Uterus (tissue), 3 donors: ENCODE measurements at regions not wholly inside any gene's neighbourhood (a gene's known extent, or its start where the extent isn't known, plus 50 kb on each side); places are given as distances from the start of the nearest gene placed in this dataset.

Source experiments
- DNase-seq, 2 donors: peaks; one replicate each; pipeline ENCODE4 v3.0.0-alpha.2; 2019 to 2020
- H3K27ac ChIP-seq, 2 donors: fragments of 200-600 bp; sonication (generic); 1 replicate in 1 of 2; 2 replicates in 1 of 2; pipeline ENCODE4 v1.5.1; 2016 to 2018
- H3K27me3 ChIP-seq, 2 donors: fragments of 200-600 bp; sonication (generic); one replicate each; pipeline ENCODE4 v1.5.1; 2018 to 2019; ENCODE audit warnings: control low read depth in 1 of 2
- H3K36me3 ChIP-seq, 2 donors: fragments of 200-600 bp; sonication (generic); one replicate each; pipeline ENCODE4 v1.5.1; 2019; ENCODE audit warnings: control low read depth in 1 of 2
- H3K4me1 ChIP-seq, 2 donors: fragments of 200-600 bp; sonication (generic); one replicate each; pipeline ENCODE4 v1.5.1; 2018 to 2019; ENCODE audit warnings: control low read depth in 1 of 2
- H3K4me3 ChIP-seq, 2 donors: fragments of 200-600 bp; sonication (generic); 1 replicate in 1 of 2; 2 replicates in 1 of 2; pipeline ENCODE4 v1.5.1; 2018 to 2019; ENCODE audit warnings: mild to moderate bottlenecking in 1 of 2
- H3K9me3 ChIP-seq, 2 donors: fragments of 200-600 bp; sonication (generic); one replicate each; pipeline ENCODE4 v1.5.1; 2019; ENCODE audit warnings: control low read depth in 1 of 2
- POLR2A ChIP-seq, 2 donors: fragments of 450-650 bp; IDR thresholded peaks; one replicate each; pipeline ENCODE4 v1.6.1; 2016; ENCODE audit warnings: antibody characterized with exemption in 2 of 2, mild to moderate bottlenecking in 1 of 2, moderate library complexity in 1 of 2
- intact Hi-C: fragments of 100-400 bp; cut with DNase I; formaldehyde crosslinking; loops from one replicate; pipeline ENCODE4 v1.15.1; 2023; ENCODE audit warnings: low total_unique reads
- TF ChIP-seq, protein P1 (sequence below), 4 experiments: fragments of 200-600 bp in 2 of 4; fragments of 450-650 bp in 2 of 4; sonication (generic) in 2 of 4; IDR thresholded peaks; one replicate each; pipeline ENCODE4 v1.5.1; 2016 to 2019; ENCODE audit warnings: antibody characterized with exemption in 4 of 4, mild to moderate bottlenecking in 2 of 4, moderate library complexity in 1 of 4
- donor health status: DM: yes; HTN: yes; CAD: no.

DNA sequence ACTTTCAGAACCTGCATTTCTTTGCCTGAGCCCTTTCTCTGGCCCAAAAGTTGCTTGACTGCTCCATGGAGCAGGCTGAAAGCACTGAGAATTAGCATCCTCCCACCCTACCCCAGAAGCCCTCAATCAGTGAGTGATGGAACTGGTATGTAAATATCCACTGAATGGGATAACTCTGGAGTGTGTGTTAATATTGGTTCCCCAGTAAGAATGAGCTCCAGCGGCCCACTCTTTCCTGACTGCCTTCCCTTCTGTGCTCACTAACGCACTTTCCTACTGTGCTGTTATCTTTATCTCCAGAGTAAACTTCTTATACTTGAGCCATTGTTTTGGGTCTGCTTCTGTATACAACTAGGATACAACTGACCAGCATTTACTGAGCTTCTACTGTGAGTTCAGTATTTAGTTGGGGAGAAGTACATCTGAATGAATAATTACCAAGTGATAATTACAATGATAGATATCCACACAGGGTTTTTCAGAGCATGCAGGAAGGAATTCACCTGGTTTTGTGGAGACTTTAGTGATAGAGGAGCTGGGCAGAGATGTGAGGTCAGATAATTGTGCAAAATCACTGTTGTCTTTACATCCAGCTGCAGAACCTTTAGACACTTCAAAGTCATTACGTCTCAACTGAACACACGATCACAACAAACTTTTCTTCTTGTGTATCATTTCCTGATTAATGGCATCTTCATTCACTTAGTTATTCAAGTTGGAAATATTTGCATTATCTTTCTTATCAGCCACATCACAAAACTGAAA is 149.2 kb upstream of the BTG1 start:
- DNase-seq: no peak
- intact Hi-C loops: no loop called here
- H3K4me3 ChIP-seq: no peak overlapping the region
- H3K9me3 ChIP-seq: no peaks in the 10 kb centered on the region
- H3K27ac ChIP-seq: no peak overlapping the region
- TF ChIP-seq, protein P1, sequence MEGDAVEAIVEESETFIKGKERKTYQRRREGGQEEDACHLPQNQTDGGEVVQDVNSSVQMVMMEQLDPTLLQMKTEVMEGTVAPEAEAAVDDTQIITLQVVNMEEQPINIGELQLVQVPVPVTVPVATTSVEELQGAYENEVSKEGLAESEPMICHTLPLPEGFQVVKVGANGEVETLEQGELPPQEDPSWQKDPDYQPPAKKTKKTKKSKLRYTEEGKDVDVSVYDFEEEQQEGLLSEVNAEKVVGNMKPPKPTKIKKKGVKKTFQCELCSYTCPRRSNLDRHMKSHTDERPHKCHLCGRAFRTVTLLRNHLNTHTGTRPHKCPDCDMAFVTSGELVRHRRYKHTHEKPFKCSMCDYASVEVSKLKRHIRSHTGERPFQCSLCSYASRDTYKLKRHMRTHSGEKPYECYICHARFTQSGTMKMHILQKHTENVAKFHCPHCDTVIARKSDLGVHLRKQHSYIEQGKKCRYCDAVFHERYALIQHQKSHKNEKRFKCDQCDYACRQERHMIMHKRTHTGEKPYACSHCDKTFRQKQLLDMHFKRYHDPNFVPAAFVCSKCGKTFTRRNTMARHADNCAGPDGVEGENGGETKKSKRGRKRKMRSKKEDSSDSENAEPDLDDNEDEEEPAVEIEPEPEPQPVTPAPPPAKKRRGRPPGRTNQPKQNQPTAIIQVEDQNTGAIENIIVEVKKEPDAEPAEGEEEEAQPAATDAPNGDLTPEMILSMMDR (IDR thresholded peaks at IDR 0.05): no peak
- TF ChIP-seq POLR2A (IDR thresholded peaks at IDR 0.05): no peak
- no peaks in the 10 kb centered on the region for H3K27me3 ChIP-seq
- no peaks in the 10 kb centered on the region for H3K36me3 ChIP-seq
- H3K4me1 ChIP-seq: no peaks in the 10 kb centered on the region

DNA sequence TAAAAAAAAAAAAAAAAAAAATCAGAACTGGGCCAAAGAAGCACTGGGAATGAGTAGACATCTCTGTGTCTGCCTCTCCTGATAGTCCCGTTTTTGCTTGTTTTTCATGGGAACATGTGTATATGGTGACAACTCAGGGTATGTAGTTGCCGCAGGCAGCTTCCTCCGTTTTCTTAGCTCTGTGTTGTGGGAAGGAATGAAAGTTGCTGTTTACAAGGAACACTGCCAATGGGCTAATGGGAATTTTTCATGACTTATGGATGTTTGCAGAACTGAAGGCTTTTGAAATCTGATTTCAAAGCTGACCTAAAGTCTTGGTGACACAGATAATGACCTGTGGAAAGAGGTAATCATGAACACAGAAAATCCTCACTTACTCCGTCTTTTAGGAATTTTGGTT is 146.4 kb upstream of the BTG1 start:
- Histone ChIP-seq H3K27ac (peak overlapping the region; percentile 26 to 37), H3K4me1 (no peaks in the 10 kb centered on the region), H3K27me3 (no peaks in the 10 kb centered on the region), H3K36me3 (no peaks in the 10 kb centered on the region), H3K9me3 (no peaks in the 10 kb centered on the region), H3K4me3 (no peak overlapping the region)
- TF ChIP-seq, protein P1 (IDR thresholded peaks at IDR 0.05): no peak
- intact Hi-C loops: no loop called here
- DNase-seq: no peak

DNA sequence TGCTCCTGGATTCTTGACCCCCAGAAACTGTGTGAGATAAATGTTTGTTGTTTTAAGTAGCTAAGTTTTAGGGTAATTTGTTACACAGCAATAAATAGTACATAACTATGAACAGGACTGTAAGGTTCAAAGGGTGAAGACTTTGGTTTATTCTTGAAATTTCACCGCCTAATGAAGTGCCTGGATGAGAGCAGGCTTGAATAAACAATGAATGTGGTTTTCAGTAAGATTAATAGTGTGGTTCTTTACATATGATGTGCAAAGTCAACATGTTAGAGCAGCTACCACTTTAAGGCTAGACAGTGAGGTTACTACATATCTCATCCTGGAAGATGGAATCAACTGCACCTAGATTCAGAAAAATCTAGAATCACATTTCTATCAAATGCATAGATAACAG is 145.2 kb upstream of the BTG1 start:
- TF ChIP-seq POLR2A (IDR thresholded peaks at IDR 0.05): no peak
- TF ChIP-seq, protein P1 (IDR thresholded peaks at IDR 0.05): no peak
- intact Hi-C loops: no loop called here
- H3K9me3 ChIP-seq: no peaks in the 10 kb centered on the region
- no peaks in the 10 kb centered on the region for H3K36me3 ChIP-seq
- no peaks in the 10 kb centered on the region for H3K27me3 ChIP-seq
- H3K4me1 ChIP-seq: no peaks in the 10 kb centered on the region
- peak overlapping the region; percentile 76 to 85 for H3K27ac ChIP-seq
- H3K4me3 ChIP-seq: no peak overlapping the region
- DNase-seq: no peak

DNA sequence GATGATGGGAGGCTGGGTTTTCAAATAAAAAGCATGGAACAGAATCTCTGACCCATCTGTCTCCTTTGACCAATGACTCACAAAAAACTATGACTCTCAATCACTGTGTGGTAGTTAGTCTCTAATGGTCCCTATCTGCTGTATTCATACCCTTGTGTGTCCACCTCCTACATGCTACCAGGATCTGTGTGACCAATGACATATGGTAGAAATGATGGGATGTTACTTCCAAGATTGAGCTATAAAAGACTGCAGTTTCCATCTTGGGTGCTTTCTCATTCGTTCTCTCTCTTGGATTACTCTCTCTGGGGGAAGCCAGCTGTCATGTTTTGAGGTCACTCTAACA is 144.7 kb upstream of the BTG1 start:
- Histone ChIP-seq H3K4me3 (no peak overlapping the region), H3K9me3 (no peaks in the 10 kb centered on the region), H3K4me1 (no peaks in the 10 kb centered on the region), H3K27ac (peak overlapping the region; percentile 76 to 85), H3K36me3 (no peaks in the 10 kb centered on the region), H3K27me3 (no peaks in the 10 kb centered on the region)
- no peak for TF ChIP-seq POLR2A (IDR thresholded peaks at IDR 0.05)
- TF ChIP-seq, protein P1 (IDR thresholded peaks at IDR 0.05): no peak
- intact Hi-C loops: no loop called here
- DNase-seq: no peak

DNA sequence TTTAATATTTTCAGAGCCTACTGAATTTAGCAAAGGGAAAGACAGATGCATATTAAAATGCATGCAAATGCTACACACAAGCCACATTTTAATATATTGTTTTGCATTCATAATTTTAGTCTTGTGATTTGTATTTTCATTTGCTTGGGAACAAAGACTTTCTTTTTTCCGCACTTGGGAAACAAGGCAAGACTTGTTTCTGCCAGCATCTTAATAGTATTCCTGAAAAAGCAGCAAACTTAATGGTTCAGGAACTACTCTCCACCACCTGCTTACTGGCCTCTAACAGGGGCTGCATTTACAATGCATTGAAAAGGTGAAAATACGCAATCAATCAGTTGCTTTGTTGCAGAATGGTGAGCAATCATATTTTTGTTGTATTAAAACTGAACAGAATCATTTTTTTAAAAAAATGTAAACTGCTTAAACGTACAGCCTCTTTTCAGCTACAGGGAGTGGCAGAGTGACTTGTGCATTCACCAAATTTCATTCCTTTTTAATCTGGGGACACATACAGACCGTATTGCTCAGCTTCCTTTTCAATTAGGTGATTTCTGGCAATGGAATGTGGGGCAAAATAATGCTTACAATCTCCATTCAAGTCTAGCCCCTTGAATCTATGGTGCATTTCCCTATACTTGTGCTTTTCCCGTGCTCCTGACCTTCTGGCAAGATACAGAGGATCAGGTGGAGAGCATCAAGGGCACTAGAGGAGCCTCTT is 144.1 kb upstream of the BTG1 start:
- H3K4me3 ChIP-seq: no peak overlapping the region
- no peaks in the 10 kb centered on the region for H3K4me1 ChIP-seq
- intact Hi-C loops: no loop called here
- DNase-seq: no peak
- TF ChIP-seq, protein P1 (IDR thresholded peaks at IDR 0.05): no peak
- TF ChIP-seq POLR2A (IDR thresholded peaks at IDR 0.05): no peak
- no peaks in the 10 kb centered on the region for H3K9me3 ChIP-seq
- H3K27ac ChIP-seq: peak overlapping the region; percentile 76 to 85
- H3K27me3 ChIP-seq: no peaks in the 10 kb centered on the region
- H3K36me3 ChIP-seq: no peaks in the 10 kb centered on the region
